K562 (cell line): ENCODE measurements at regions not wholly inside any gene's neighbourhood (a gene's known extent, or its start where the extent isn't known, plus 50 kb on each side); places are given as distances from the start of the nearest gene placed in this dataset.

Experiments used
- FOXM1 ChIP-seq, 2 experiments: fragments of 450-650 bp in 1 of 2; sonication (generic) in 1 of 2; formaldehyde crosslinking in 1 of 2; IDR thresholded peaks; 2 replicates each; pipeline versions ENCODE4 v1.6.1 to v1.9.0; 2017 to 2022; ENCODE audit warnings: low read depth in 2 of 2, mild to moderate bottlenecking in 2 of 2, missing genetic modification reagents in 1 of 2, moderate library complexity in 1 of 2
- POLR2A ChIP-seq: fragments of 450-650 bp; conservative IDR thresholded peaks from 2 replicates; pipeline ENCODE4 v1.6.1; 2016
- PTTG1 ChIP-seq: fragments of 450-650 bp; IDR thresholded peaks from 2 replicates; pipeline ENCODE4 v1.6.1; 2016; ENCODE audit warnings: low read depth, mild to moderate bottlenecking, missing genetic modification characterization, missing compliant biosample characterization
- ZNF407 ChIP-seq: fragments of 450-650 bp; IDR thresholded peaks from 2 replicates; pipeline ENCODE4 v1.6.1; 2016; ENCODE audit warnings: low read depth
- TF ChIP-seq, protein P1 (sequence below): sonication (generic); formaldehyde crosslinking; IDR thresholded peaks from 2 replicates; pipeline ENCODE4 v1.8.1; 2023; ENCODE audit warnings: mild to moderate bottlenecking, missing genetic modification reagents

DNA sequence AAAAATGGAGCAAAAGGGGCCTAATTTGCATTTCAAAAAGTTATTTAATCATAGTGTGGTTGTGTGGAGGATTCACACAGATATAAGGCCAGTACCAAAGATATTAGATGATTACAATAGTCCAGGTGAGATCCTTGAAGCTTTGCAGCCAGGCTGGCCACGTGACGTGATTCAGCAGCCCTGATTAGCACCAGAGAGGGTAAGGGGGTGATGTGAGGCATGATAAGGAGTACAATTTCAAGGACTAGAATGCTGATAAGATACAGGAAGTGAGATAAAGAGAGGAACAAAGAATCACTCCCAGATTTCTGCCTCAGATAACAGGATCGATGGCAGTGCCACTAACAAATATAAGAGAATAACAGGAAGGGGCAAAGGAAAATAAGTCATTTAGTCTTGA, 108.4 kb upstream of the PALS2 start:
- no peak for TF ChIP-seq FOXM1 (IDR thresholded peaks at IDR 0.05; ENCODE audit: low read depth)
- no peak for TF ChIP-seq FOXM1 (CRISPR knock-in tag; IDR thresholded peaks at IDR 0.05; ENCODE audit: low read depth)
- no peak for TF ChIP-seq ZNF407
- TF ChIP-seq PTTG1 (tag) = no peak
- TF ChIP-seq POLR2A = no peak
- TF ChIP-seq, protein P1, sequence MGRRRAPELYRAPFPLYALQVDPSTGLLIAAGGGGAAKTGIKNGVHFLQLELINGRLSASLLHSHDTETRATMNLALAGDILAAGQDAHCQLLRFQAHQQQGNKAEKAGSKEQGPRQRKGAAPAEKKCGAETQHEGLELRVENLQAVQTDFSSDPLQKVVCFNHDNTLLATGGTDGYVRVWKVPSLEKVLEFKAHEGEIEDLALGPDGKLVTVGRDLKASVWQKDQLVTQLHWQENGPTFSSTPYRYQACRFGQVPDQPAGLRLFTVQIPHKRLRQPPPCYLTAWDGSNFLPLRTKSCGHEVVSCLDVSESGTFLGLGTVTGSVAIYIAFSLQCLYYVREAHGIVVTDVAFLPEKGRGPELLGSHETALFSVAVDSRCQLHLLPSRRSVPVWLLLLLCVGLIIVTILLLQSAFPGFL = no peak
